HG02885 (cell line): ENCODE measurements at regions not wholly inside any gene's neighbourhood (a gene's known extent, or its start where the extent isn't known, plus 50 kb on each side); places are given as distances from the start of the nearest gene placed in this dataset.
"Not testable (repeated sequence)": the region's sequence is repeated elsewhere in the genome, so short reads cannot be mapped to it uniquely, and the experiment has no call there.

ENCODE experiments used
- ATAC-seq: cut with Tn5 transposase; IDR thresholded peaks from one replicate; pipeline ENCODE4 v1.9.1; 2021; ENCODE audit warnings: mild to moderate bottlenecking; ENCODE audit not compliant: unreplicated experiment, poor library complexity

DNA sequence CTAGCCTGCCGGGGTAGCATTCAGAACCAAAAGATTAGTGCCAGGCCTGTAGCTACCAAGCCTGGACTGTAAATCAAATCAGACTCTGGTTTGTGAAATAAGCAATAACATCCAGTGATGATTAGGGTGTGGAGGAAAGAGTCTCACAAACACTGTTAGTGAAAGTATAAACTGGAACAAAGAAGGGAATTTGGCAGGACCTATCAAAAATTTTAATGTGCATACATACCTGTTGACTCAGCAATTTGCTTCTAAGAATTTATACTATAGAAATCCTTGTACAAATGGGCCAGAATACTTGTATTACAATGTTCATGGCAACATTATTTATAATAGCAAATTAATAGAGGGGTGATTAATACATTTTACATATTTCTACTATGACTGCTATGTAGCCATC, 109.8 kb upstream of the WARS2 start:
- ATAC-seq, result no peak

DNA sequence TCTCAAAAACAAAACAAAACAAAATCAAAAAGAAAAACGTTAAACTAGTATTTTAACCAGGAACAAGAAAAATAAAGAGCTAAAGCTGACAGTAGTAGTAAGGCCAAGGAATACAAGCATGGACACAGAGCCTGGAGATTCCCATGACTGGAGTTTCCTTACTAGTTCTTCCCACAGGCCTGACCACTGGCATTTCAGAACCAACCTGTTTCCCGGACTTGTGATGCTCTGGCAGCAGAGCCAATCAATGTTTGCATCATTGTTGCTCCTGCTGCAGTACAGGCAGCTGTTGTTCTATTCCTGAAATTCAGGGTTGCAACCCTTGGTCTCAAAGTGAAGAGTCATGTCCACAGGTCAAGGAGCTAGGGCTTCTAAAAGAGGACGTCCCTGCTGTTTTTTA, 111.3 kb upstream of the WARS2 start:
- no peak for ATAC-seq

DNA sequence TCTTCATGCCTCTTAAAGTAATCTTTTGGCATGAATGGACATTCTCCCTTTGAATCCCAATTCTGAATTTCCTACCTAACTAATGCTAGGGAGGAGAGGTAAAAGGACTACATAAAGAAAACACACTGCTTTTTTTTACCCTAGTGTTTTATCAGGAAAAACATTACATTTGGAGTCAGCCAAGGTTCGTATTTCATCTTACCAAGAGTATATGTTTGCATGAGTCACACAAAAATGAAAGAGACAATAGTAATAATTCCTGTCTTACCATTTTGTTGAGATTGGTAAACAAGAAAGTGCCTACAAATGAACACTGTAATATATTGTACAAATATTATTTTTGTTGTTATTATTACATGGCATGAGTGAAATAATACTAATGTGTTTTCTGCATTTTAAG, 112.9 kb upstream of the WARS2 start:
- ATAC-seq, result no peak

DNA sequence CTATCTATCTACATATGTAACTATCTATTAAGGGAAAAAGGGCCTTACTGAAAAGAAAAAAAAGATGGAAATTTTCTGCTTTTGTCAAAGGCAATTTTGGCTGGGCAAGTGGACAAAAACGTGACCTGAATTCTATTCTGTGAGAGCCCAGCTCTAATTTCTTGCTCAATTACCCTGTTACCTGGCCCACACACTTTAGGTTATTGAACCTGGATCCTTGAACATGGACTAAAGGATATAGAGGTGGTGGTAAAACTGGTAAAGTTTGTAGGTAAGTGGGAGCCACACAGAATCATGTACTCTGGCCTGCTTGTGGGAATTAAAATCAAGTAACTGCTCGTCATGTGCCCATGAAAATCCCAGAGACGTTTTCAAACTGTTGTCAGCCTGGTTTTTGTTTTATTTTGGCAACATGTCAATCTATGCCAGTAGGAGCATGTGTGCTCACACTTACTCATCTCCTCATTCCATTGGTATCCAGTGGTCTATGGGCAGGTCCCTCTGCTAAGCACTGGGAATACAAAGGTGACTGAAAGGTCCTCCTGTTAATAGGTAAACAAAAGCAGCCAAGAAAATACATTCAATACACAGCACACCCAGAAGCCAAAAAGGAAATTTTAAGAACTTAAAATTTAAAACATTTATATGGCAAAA, 113.7 kb upstream of the WARS2 start:
- no peak for ATAC-seq

DNA sequence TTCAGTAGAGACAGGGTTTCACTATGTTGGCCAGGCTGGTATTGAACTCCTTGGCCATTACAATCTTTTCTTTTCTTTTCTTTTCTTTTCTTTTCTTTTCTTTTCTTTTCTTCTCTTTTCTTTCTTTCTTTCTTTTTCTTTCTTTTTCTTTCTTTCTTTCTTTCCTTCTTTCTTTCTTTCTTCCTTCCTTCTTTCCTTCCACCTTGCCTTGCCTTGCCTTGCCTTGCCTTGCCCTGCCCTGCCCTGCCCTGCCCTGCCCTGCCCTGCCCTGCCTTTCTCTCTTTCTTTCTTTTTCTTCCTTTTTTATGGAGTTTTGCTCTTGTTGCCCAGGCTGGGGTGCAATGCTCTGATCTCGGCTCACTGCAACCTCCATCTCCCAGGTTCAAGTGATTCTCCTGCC, 112.5 kb upstream of the HAO2 start:
- ATAC-seq, result not testable (repeated sequence)

DNA sequence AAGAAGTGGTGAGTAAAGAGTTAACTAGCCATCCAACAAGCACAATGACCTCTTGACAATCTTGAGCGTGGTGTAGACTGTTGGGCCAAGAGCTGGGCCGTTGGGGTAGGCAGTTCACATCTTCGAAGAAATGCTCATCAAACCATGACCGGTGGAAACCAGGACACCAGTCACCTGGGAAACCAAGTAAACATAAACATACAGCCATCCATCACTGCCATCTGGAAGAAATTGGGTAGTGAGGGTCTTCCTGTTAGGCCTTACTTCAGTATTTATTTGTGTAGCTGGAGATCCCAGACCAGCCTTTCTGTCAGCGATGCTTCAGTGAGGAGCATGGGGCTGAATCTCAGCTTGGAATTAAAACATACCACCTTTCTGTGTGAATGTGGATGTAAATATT, 108.1 kb upstream of the HAO2 start:
- ATAC-seq, result no peak

DNA sequence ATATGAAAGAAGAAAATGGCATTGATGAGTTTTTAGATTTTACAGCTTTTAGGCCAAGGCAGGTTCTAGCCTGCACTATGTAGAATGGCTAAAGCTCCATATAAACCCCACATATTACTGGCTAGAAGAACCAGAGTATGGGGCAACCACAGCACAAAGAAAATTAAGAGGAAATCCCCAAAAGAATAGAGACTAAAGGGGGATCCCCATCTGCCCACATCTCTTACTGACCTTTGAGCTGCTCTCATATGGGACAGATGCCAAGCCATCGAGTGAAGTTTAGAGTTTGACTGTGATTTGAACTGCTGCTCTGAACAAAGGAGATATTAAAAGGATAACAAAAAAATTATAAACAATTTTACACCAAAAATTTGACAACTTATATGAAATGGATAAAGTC, 102.2 kb upstream of the HAO2 start:
- ATAC-seq, result peak; percentile 95

DNA sequence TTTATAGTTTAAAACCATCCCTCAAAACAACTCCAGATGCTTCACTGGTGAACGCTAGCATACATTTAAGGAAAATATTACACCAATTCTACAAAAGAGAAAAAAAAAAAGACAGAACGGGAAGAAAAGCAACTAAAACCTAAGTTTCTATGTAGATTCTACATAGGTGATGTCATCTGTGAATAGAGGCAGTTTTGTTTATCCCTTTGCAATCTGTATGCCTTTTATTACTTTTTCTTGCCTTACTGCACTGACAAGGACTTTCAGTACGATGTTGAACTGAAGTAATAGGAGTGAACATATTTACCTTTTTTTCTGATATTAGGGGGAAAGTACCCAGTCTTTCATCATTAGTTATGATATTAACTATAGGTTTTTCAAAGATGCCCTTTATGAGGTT, 101.7 kb upstream of the HAO2 start:
- ATAC-seq, result peak; percentile 46

DNA sequence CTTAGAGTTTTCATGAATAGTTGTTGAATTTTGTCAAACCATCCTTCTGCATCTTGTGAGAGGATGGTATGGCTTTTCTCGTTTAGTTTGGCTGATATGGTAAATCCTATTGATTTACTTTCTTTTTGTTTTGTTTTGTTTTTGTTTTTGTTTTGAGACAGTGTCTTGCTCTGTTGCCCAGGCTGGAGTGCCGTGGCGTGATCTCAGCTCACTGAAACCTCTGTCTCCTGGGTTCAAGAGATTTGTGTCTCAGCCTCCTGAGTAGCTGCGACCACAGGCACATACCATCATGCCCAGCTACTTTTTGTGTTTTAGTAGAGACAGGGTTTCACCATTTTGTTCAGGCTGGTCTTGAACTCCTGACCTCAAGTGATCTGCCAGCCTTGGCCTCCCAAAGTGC, 101.3 kb upstream of the HAO2 start:
- peak; percentile 26 for ATAC-seq

DNA sequence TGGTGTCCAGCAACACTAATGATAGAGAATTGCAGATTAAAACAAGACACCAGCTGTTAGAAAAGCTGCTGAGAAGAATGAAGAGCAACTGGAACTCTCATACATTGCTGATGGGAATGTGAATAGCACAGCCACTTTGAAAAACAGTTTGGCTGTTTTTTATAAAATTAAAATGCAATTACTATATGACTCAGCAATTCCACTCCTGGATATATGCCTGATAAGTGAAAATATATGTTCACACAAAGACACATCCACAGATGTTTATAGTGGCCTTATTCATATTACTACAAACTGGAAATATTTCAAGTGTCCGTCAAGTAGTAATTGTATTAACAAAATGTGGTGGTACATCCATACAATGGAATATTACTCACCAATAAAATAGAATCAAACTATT, 99.7 kb upstream of the HAO2 start:
- ATAC-seq, result no peak

DNA sequence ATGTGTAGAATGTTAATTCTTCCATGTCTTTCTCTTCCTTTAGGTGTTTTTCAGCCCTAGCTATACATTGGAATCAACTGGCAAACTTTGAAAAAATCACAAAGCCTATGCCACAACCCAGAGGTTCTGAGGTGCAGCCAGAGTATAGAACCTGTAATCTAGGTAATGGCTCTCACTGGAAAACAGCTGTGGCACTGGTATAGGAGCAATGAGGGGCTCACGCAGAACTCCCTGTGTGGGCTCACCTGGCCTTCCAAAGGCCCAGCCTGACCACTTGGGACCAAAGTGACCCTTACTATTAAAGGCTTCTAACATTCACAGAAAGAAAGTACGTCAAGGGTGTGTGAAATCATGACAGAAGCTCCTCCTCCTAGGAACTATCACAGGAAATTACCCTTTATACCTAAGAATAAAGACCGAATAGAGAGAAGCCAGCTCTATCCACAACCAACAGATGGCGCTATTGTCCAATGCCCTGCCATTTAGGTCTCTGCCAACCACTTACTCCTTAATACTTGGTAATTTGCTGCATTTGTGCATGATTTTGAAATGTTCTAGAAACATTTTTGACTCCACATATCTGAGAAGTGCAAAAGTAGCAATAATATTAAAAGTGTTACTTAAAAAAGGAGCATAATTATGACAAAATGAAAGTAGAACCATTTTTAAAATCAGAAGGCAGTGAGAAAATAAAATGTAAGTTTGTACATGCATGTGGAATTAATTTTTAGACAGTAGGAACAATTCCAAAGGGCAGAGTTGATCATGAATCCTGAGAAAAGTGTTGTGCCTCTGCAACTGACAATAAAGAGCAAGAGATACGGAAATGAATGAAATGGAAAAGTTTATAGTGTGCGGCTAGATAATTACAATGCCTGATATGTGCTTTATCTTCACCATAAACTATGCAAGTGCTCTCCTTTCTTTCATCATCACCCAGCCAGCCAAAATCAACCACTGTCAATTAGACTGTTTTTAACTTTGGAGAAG, 93.1 kb upstream of the HAO2 start:
- peak; percentile 68 for ATAC-seq

DNA sequence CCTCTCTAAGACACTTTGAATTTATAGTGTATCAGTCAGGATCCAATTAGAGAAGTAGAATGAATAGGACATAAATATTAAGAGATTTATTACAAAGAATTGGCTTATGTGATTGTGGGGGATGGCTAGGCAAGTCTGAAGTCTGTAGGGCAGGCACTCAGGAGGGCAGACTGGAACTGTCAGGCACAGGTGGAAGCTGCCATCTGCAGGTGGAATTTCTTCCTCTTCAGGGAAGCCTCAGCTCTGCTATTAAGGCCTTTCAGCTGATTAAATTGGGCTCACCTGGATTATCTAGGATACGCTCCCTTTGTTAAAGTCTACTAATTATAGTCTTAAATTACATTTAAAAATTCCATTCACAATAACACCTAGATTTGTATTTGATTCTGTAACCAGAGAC, 92.0 kb upstream of the HAO2 start:
- no peak for ATAC-seq

DNA sequence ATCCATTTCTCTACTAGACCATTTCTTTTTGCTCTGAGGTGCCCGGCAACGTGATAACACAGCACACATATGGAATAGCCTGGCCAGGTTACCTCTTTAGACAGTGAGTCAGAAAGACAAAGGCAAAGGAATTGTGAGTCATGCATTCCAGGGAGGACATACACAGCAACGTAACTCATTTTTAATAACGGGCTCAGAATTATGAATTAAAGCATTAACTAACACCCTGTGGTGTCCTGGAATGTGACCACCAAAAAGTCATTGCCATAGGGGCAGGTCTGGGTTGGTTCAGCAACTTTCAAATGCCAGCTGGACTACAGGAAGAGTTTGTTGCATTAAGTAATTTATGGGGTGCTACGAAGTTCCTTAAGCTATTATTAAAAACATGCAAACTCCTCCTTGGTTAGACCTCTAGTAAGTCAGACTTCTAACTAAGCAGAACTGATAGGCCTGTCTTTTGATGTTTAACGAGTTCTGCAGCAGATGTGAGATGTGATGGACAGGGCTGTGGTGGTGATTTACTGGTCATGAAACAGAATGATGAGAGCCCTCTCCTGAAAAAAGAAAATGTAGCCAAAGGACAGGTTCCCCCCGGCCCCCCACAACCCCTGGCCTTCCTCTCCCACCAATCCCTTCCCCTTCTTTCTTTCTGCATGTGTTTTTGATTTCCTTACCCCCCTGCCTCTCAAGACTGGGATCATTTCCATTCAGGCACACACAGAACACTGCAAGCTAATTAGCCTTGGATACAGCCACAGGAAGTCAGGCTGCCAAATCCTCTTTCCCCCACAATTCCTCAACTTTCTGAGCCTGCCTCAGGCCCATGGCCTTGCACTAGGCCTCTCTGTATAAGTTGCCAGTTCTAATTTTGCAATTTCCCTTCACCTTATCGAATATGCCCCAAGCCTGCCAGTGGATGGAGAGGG, 88.9 kb upstream of the HAO2 start:
- no peak for ATAC-seq

DNA sequence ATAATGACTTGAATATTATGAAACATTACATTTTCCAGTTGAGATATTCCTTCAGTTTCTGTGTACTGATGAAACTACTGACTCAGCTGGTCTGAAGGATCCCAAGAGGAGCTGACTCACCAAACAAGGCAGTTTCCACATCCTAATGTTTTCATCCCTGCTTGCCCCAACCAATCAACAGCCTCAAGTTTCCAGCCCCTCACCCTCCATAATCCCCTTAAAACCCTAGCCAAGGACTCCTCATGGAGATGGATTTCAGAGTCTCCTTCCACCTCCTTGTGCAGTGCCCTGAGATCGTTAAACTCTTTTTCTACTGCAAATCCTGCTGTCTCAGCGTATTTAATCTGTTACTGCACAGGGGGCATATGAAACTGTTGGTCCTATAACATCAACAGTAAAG, 83.1 kb upstream of the HAO2 start:
- no peak for ATAC-seq

DNA sequence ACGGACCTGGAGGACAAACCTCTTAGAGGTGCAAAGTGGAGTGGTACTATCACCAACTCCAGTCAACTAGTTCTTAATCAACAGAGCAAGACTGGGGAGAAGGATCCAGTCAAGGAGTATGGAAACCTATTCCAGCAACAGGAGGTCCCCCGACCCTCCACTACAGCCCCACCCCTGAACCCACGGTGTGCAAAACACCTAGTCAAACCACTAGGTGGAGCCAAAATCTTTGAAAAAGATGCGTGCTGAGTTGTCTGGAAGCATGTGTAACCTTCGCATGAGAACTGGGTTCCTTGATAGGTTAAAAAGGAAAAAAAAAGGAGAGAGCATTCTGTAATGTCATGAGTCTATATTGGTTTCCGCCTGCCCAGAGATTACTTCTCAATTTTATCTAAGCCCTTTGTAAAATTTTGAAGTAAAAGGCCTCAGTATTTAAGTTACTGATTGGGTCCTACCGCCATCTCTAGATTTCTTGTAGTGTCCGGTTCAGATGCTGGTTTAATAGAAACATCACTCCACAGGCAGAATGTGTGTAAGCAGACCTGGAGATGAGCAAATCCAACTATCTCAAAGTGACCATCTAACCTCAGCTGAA, 81.9 kb upstream of the HAO2 start:
- peak; percentile 75 for ATAC-seq

DNA sequence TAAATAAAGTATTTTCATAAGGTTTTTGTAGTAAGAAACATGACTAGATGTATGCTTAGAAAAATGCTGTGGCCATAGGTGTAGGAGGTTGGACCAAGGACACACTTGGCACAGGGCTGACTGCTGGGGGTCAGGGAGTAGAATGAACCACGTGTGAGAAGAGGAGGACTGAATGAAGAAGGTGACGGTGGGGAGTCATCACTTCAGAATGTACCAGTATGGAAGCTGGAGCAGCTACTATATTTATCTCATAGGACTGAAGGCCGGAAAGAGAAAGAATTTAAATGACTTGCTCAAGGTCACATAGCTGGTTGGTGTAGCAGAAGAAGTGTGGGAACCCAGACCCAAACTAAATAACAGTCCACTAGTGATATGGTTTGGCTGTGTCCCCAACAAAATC, 79.8 kb upstream of the HAO2 start:
- ATAC-seq, result no peak

DNA sequence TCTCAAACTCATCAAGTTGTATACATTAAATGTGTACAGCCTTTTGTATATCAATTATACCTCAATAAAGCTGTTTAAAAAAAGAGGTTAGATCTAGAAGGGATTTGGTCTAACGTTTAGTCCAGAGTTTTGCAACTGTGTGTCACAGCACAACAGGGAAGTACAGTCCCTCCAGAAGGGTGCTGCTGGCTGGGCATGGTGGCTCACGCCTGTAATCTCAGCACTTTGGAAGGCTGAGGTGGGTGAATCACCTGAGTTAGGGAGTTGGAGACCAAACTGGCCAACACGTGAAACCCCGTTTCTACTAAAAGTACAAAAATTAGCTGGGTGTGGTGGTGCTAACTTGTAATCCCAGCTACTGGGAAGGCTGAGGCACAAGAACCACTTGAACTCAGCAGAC, 78.3 kb upstream of the HAO2 start:
- no peak for ATAC-seq

DNA sequence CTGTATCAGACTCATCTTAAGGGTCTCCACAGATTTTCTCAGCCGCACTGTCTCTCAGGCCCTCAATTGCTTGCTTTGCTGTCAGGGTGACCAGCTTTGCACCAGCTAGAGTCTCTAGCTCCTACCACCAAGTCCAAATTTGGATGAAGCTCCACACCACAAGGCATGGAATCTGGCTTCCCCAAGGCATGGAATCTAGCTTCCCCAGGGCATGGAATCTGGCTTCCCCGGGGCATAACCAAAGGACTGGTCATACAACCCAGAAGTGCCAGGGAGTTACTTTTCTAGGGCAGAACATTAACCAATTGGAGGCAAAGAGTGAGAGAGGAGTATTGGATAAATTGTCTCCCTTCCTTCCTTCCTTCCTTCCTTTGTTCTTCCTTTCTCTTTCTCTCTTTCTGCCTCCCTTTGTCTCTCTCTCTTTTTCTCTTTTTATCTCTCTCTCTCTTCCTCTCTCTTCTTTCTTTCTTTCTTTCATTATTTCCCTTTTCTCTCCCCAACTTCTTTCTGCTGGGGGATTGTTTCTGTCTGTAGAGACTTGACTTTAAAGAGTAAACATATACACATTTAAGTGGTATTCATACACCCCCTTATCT, 76.9 kb upstream of the HAO2 start:
- no peak for ATAC-seq

DNA sequence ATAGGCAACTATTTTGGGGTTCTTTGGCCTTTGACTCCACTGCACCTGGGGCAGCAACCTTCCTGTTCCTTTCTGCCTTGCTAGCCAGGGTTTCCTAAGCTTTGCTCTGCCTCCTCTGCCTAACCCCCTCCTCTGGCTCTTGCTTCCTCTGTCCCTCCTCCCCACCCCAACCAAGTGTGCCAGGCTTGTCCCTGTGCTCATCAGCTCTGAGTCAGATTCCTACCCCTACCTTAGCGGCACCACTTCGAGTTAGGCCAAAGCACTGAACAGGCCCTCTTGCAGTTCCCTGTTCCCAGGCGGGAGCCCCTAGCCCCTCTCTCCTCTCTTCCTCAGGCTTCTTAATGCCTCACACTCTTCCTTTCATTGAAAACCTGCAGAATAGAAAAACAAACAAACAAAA, 74.8 kb upstream of the HAO2 start:
- no peak for ATAC-seq

DNA sequence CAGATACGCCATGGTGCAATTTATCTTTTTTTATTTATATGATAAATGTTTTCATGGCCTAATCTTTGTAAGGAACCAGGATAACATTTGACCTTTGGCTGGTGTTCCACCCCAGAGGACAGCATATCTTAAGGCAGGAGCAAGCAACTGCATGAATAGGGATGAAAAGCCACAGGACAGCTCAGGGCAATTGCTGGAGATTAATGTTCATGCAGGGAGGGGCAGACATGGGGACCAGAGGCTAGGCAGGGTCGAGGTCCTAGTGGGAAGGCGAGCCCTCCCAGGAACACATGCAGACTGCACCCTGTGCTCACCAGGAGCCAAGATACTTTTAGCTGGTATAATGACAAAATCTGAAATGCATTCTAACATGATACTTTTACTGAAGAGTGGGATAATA, 74.4 kb upstream of the HAO2 start:
- ATAC-seq, result no peak
